Stimulated activated naive CD8-positive, alpha-beta T cell treated with anti-CD3 and anti-CD28 coated beads, Interleukin-15, amount 100 ng/mL, for 72 hours (primary cell): ENCODE measurements at regions not wholly inside any gene's neighbourhood (a gene's known extent, or its start where the extent isn't known, plus 50 kb on each side); places are given as distances from the start of the nearest gene placed in this dataset.

Source experiments
- ATAC-seq: fragments of 150-1000 bp; cut with Tn5 transposase; 2 replicates; pipeline ENCODE4 v1.10.0; 2021; ENCODE audit warnings: mild to moderate bottlenecking, moderate library complexity
- DNase-seq, 2 donors: peaks; one replicate each; pipeline ENCODE4 v3.0.0; 2021 to 2022
- H3K27ac Mint-ChIP-seq, 2 donors: one replicate each; pipeline ENCODE4 v1.8.0; 2022; ENCODE audit warnings: mild to moderate bottlenecking in 2 of 2, mixed read lengths in 2 of 2, moderate library complexity in 2 of 2
- H3K27me3 Mint-ChIP-seq: one replicate; pipeline ENCODE4 v1.8.0; 2022; ENCODE audit warnings: mixed read lengths
- H3K4me1 Mint-ChIP-seq: one replicate; pipeline ENCODE4 v1.8.0; 2022; ENCODE audit warnings: mild to moderate bottlenecking, mixed read lengths
- H3K4me3 Mint-ChIP-seq, 2 donors: one replicate each; pipeline ENCODE4 v1.8.0; 2022; ENCODE audit warnings: mild to moderate bottlenecking in 2 of 2, mixed read lengths in 2 of 2, moderate library complexity in 1 of 2
- H3K9me3 Mint-ChIP-seq, 2 donors: one replicate each; pipeline ENCODE4 v1.8.0; 2022; ENCODE audit warnings: mixed read lengths in 2 of 2

DNA sequence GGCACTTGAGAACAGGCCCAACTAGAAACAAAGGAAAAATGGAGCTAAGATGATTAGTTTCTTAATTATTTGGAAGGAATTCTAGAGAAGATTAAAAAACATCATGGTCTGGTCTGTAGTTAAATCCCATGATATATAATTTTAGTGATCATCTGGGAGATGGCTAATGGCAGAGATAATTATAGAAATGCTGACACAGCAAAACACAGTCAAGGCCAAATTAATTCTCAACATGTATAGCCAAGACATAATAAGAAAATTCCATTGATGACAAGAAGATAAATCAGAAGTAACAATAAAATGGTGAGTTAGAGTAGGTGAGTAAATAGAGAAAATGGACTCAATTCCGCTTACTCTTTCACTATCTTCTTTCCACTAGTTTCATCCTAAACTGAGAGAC is 59.2 kb upstream of the ITGA4 start:
- DNase-seq = no peak
- no peak for ATAC-seq
- Mint-ChIP-seq H3K4me1 (peaks cover 49% of the 10 kb centered on the region), H3K27ac (no peak overlapping the region), H3K27me3 (no peaks in the 10 kb centered on the region), H3K9me3 (no peaks in the 10 kb centered on the region), H3K4me3 (no peak overlapping the region)

DNA sequence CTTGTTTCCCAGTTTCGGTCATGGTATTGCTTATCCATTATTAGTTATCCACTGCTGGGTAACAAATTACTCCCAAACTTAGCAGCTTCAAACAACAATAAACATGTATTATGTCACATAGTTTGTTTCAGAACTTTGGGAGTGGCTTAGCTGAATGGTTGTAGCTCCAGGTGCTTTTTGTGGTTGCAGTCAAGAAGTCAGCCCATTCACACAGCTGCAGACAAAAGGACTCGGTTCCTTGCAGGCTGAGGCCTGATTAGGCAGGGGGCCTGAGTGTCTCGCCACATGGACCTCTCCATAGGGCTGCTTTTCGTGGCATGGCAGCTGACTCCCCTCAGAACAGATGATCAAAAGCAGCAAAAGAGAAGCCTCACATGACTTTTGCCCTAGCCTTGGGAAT is 58.2 kb upstream of the ITGA4 start:
- Mint-ChIP-seq H3K27ac (no peak overlapping the region), H3K4me3 (no peak overlapping the region), H3K9me3 (no peaks in the 10 kb centered on the region), H3K4me1 (peaks cover 41% of the 10 kb centered on the region), H3K27me3 (no peaks in the 10 kb centered on the region)
- ATAC-seq = no peak
- DNase-seq = no peak

DNA sequence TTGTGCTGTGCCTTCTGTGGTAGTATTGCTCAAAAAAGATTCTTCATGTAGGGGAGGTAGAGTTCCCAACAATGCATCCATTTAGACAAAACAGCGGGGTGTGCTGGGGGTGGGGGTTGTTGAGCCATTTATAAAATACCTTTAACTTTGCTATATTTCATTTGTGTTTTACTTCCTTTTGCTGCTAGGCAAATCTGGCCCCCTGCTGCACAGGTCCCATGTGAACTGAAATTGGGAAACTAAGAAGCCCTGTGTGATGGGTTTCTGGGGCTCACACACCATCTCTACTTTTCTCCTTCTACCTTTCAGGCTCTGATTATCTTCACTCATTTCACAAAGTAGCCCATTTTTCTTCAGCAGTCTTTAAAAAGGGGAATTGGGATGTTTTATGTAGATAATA is 52.7 kb upstream of the ITGA4 start:
- DNase-seq (no peak), ATAC-seq (no peak)
- H3K27me3 Mint-ChIP-seq = no peaks in the 10 kb centered on the region
- H3K27ac Mint-ChIP-seq = no peak overlapping the region
- no peak overlapping the region for H3K4me3 Mint-ChIP-seq
- peaks cover 19% of the 10 kb centered on the region for H3K4me1 Mint-ChIP-seq
- H3K9me3 Mint-ChIP-seq = peaks cover 12 to 13% of the 10 kb centered on the region in 2 donors

DNA sequence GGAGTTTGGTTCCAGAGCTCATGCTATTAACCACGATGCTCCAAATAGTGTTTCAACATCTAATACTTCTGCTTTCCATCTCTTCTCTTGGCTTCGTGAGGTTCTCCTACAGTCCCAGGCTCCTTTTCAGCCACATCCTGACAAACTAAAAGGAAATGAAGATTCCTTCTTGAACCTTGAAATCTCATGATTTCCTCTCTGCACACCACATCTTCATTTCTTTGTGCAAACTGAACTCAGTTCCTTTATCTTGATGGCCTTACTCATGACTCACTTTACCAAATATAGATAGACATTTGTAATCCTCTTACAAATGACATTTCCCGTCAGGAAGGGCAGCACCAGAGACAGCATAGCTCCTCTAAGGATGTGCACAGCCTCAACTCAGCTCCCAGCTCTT is 50.0 kb upstream of the ITGA4 start:
- H3K27me3 Mint-ChIP-seq = no peaks in the 10 kb centered on the region
- H3K27ac Mint-ChIP-seq = no peak overlapping the region
- DNase-seq = no peak
- no peak for ATAC-seq
- H3K4me3 Mint-ChIP-seq = no peak overlapping the region
- H3K9me3 Mint-ChIP-seq = peaks cover 19 to 20% of the 10 kb centered on the region in 2 donors
- H3K4me1 Mint-ChIP-seq = peaks cover 19% of the 10 kb centered on the region
